Ishikawa (cell line): ENCODE measurements at regions not wholly inside any gene's neighbourhood (a gene's known extent, or its start where the extent isn't known, plus 50 kb on each side); places are given as distances from the start of the nearest gene placed in this dataset.

Source experiments
- CREB1 ChIP-seq: IDR thresholded peaks from 2 replicates; pipeline ENCODE4 v1.6.1; 2012; ENCODE audit warnings: low read depth
- EGR1 ChIP-seq: IDR thresholded peaks from 2 replicates; pipeline ENCODE4 v1.6.1; 2012
- EP300 ChIP-seq: IDR thresholded peaks from 2 replicates; pipeline ENCODE4 v1.6.1; 2012; ENCODE audit warnings: borderline replicate concordance
- FOXM1 ChIP-seq: IDR thresholded peaks from 2 replicates; pipeline ENCODE4 v1.6.1; 2012; ENCODE audit warnings: low read depth, borderline replicate concordance
- MAX ChIP-seq: IDR thresholded peaks from 2 replicates; pipeline ENCODE4 v1.6.1; 2012
- RAD21 ChIP-seq: IDR thresholded peaks from 2 replicates; pipeline ENCODE4 v1.6.1; 2012; ENCODE audit warnings: low read depth
- REST ChIP-seq: IDR thresholded peaks from 2 replicates; pipeline ENCODE4 v1.6.1; 2012; ENCODE audit warnings: low read depth, mild to moderate bottlenecking
- TAF1 ChIP-seq: IDR thresholded peaks from 2 replicates; pipeline ENCODE4 v1.6.1; 2012; ENCODE audit warnings: low read depth, mild to moderate bottlenecking
- TCF12 ChIP-seq: IDR thresholded peaks from 2 replicates; pipeline ENCODE4 v1.6.1; 2012; ENCODE audit warnings: low read depth
- YY1 ChIP-seq: IDR thresholded peaks from 2 replicates; pipeline ENCODE4 v1.6.1; 2012; ENCODE audit warnings: low read depth

DNA sequence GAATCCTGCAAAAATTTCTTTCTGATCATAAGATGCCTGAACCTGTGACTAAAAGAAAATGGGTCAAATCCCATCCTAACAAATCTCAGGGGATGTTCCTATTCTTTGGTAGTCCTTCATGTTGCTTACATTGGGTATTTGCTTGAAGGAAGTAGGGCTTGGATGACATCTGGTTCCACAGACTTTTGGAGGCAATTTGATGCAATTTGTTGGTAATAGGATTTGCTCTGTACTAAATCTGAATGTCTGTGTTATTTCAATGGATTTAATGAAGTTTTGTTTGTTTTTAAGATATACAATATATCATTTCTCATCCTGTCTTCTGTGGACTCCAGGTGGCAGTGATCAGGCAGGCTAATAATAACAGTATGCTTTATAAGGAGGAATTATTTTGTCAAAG lies 457.9 kb downstream of the ZSWIM6 start:
- no peak for TF ChIP-seq RAD21
- no peak for TF ChIP-seq CREB1
- TF ChIP-seq YY1: no peak
- TF ChIP-seq REST: no peak
- no peak for TF ChIP-seq EGR1
- TF ChIP-seq MAX: no peak
- no peak for TF ChIP-seq FOXM1
- no peak for TF ChIP-seq TCF12
- TF ChIP-seq EP300: no peak
- TF ChIP-seq TAF1: no peak
